ENCODE measurements at regions not wholly inside any gene's neighbourhood (a gene's known extent, or its start where the extent isn't known, plus 50 kb on each side); places are given as distances from the start of the nearest gene placed in this dataset.

- no peak for DNase-seq
These were observed 246.1 kb upstream of the FN1 start for GRCh38 chr2:215681799-215682596.

GRCh38 chr2:215680605-215681598, 245.0 kb upstream of the FN1 start:
- DNase-seq, result no peak

GRCh38 chr2:215678094-215678493, 242.2 kb upstream of the FN1 start:
- DNase-seq, result no peak

- no peak for DNase-seq
These were observed 241.6 kb upstream of the FN1 start for GRCh38 chr2:215677481-215677880.

- no peak for DNase-seq
These were observed 236.5 kb upstream of the FN1 start for GRCh38 chr2:215672406-215672805.

GRCh38 chr2:215671691-215672090, 235.8 kb upstream of the FN1 start:
- DNase-seq, result no peak

GRCh38 chr2:215671244-215671643, 235.4 kb upstream of the FN1 start:
- DNase-seq, result no peak

GRCh38 chr2:215670396-215670795, 234.5 kb upstream of the FN1 start:
- no peak for DNase-seq

GRCh38 chr2:215668378-215668775, 232.5 kb upstream of the FN1 start:
- no peak for DNase-seq

GRCh38 chr2:215667585-215668377, 231.9 kb upstream of the FN1 start:
- DNase-seq, result no peak

- no peak for DNase-seq
These were observed 229.1 kb upstream of the FN1 start for GRCh38 chr2:215664847-215665525.

GRCh38 chr2:215662715-215663114, 226.8 kb upstream of the FN1 start:
- DNase-seq, result no peak

GRCh38 chr2:215660687-215661086, 224.8 kb upstream of the FN1 start:
- no peak for DNase-seq

GRCh38 chr2:215659650-215660049, 223.8 kb upstream of the FN1 start:
- DNase-seq, result no peak

- DNase-seq, result no peak
These were observed 222.9 kb upstream of the FN1 start for GRCh38 chr2:215658635-215659305.

- no peak for DNase-seq
These were observed 222.0 kb upstream of the FN1 start for GRCh38 chr2:215657844-215658243.

GRCh38 chr2:215654148-215654819, 218.4 kb upstream of the FN1 start:
- DNase-seq, result no peak

GRCh38 chr2:215653344-215654030, 217.6 kb upstream of the FN1 start:
- no peak for DNase-seq

GRCh38 chr2:215652388-215652787, 216.5 kb upstream of the FN1 start:
- no peak for DNase-seq

- DNase-seq, result no peak
These were observed 215.5 kb upstream of the FN1 start for GRCh38 chr2:215651412-215651811.

Measured in NCI-H1436 treated with DMSO at 0.1 percent for 48 hours (cell line).